Transverse colon (tissue), 4 donors: ENCODE measurements at regions not wholly inside any gene's neighbourhood (a gene's known extent, or its start where the extent isn't known, plus 50 kb on each side); places are given as distances from the start of the nearest gene placed in this dataset.

ENCODE experiments used
- DNase-seq: peaks from one replicate; pipeline ENCODE4 v3.0.0-alpha.2; 2019
- H3K27ac ChIP-seq, 4 donors: fragments of 200-600 bp; sonication (generic); 2 replicates each; pipeline ENCODE4 v1.5.1; 2016 to 2018; ENCODE audit warnings: inconsistent platforms in 4 of 4
- H3K27me3 ChIP-seq: fragments of 200-600 bp; sonication (generic); 2 replicates; pipeline ENCODE4 v1.5.1; 2017; ENCODE audit warnings: inconsistent platforms
- H3K36me3 ChIP-seq, 4 donors: fragments of 200-600 bp; sonication (generic); 2 replicates each; pipeline ENCODE4 v1.5.1; 2017 to 2019; ENCODE audit warnings: inconsistent platforms in 4 of 4
- H3K4me1 ChIP-seq, 4 donors: fragments of 200-600 bp; sonication (generic); 2 replicates each; pipeline ENCODE4 v1.5.1; 2017 to 2020; ENCODE audit warnings: inconsistent platforms in 4 of 4
- H3K4me3 ChIP-seq, 4 donors: fragments of 200-600 bp; sonication (generic); 1 replicate in 1 of 4; 2 replicates in 3 of 4; pipeline versions ENCODE4 v1.5.1 to v1.6.1; 2017 to 2019; ENCODE audit warnings: inconsistent platforms in 4 of 4
- H3K9me3 ChIP-seq, 2 donors: fragments of 200-600 bp; sonication (generic); 2 replicates each; pipeline ENCODE4 v1.5.1; 2017 to 2019; ENCODE audit warnings: inconsistent platforms in 2 of 2
- CTCF ChIP-seq, 5 experiments: fragments of 200-600 bp in 3 of 5; fragments of 450-650 bp in 2 of 5; sonication (generic) in 3 of 5; IDR thresholded peaks; 1 replicate in 2 of 5; 2 replicates in 3 of 5; pipeline ENCODE4 v1.5.1; 2016 to 2017; ENCODE audit warnings: antibody characterized with exemption in 5 of 5, inconsistent platforms in 3 of 5, mild to moderate bottlenecking in 2 of 5, moderate library complexity in 1 of 5
- EP300 ChIP-seq: sonication (generic); formaldehyde crosslinking; IDR thresholded peaks from one replicate; pipeline ENCODE4 v1.6.1; 2017; ENCODE audit warnings: antibody characterized with exemption, low read depth
- POLR2A ChIP-seq: fragments of 450-650 bp; IDR thresholded peaks from one replicate; pipeline ENCODE4 v1.6.1; 2016; ENCODE audit warnings: antibody characterized with exemption, mild to moderate bottlenecking, moderate library complexity
- POLR2AphosphoS5 ChIP-seq, 3 donors: sonication (generic); formaldehyde crosslinking; IDR thresholded peaks; one replicate each; pipeline ENCODE4 v1.6.1; 2016; ENCODE audit warnings: antibody characterized with exemption in 3 of 3
- WGBS, 2 donors: methylation state at CpG; one replicate each; pipeline ENCODE4 v1.1.5; 2018; ENCODE audit warnings: low coverage in 1 of 2; 5-methylcytosine and 5-hydroxymethylcytosine counted together
- in situ Hi-C, 4 donors: fragments of 200-750 bp; cut with MboI; loops; one replicate each; pipeline versions ENCODE4 v1.15.0 to v1.15.1; 2017; ENCODE audit warnings: low sequenced_read_pairs in 3 of 4, low pct_ligation_motif_present in 1 of 4, low pct_unique_long_range_greater_than_20kb in 1 of 4
- intact Hi-C: fragments of 100-400 bp; cut with DNase I; formaldehyde crosslinking; loops from one replicate; pipeline ENCODE4 v1.15.1; 2023; ENCODE audit warnings: low total_unique reads

GRCh38 chr15:91769894-91770293, 83.6 kb upstream of the SLCO3A1 start:
- no peaks in the 10 kb centered on the region for H3K36me3 ChIP-seq
- TF ChIP-seq CTCF (IDR thresholded peaks at IDR 0.05) (no peak), POLR2A (no peak), POLR2AphosphoS5 (IDR thresholded peaks at IDR 0.05) (no peak), EP300 (no peak)
- WGBS, 2 donors, result 82 to 83% methylated on average over 8 of the region's 8 CpGs
- H3K27ac ChIP-seq, result no peak overlapping the region
- in situ Hi-C loops, result no loop called here
- no peaks in the 10 kb centered on the region for H3K9me3 ChIP-seq
- no peaks in the 10 kb centered on the region for H3K4me1 ChIP-seq
- no peak overlapping the region for H3K4me3 ChIP-seq
- intact Hi-C loops, result loop anchor here (10.0 kb wide), 1 partner anchor 1435 kb away; no protein-coding TSS in a partner anchor
- H3K27me3 ChIP-seq, result no peaks in the 10 kb centered on the region
- DNase-seq, result no peak

- Histone ChIP-seq H3K27me3 (no peaks in the 10 kb centered on the region), H3K27ac (no peak overlapping the region), H3K4me3 (no peak overlapping the region), H3K36me3 (no peaks in the 10 kb centered on the region), H3K9me3 (no peaks in the 10 kb centered on the region), H3K4me1 (no peaks in the 10 kb centered on the region)
- 74% methylated on average over 4 of the region's 4 CpGs; no CpG with 5 or more reads in 1 of the 2 donors for WGBS, 2 donors
- in situ Hi-C loops (no loop called here), intact Hi-C loops (no loop called here)
- TF ChIP-seq CTCF (IDR thresholded peaks at IDR 0.05) (no peak), POLR2AphosphoS5 (IDR thresholded peaks at IDR 0.05) (no peak), POLR2A (no peak)
- DNase-seq, result no peak
Measured at GRCh38 chr15:91776104-91776503, 77.4 kb upstream of the SLCO3A1 start.

- no peak for DNase-seq
- no peaks in the 10 kb centered on the region for H3K27me3 ChIP-seq
- 71 to 79% methylated on average over 2 to 5 of the region's 5 CpGs for WGBS, 2 donors
- H3K4me1 ChIP-seq, result no peaks in the 10 kb centered on the region
- H3K27ac ChIP-seq, result no peak overlapping the region
- H3K4me3 ChIP-seq, result no peak overlapping the region
- TF ChIP-seq POLR2AphosphoS5 (IDR thresholded peaks at IDR 0.05), result no peak
- no peak for TF ChIP-seq POLR2A
- TF ChIP-seq CTCF (IDR thresholded peaks at IDR 0.05), result no peak
- TF ChIP-seq EP300, result no peak
- no peaks in the 10 kb centered on the region for H3K36me3 ChIP-seq
- intact Hi-C loops, result no loop called here
- H3K9me3 ChIP-seq, result no peaks in the 10 kb centered on the region
- in situ Hi-C loops, result no loop called here
Measured at GRCh38 chr15:91779960-91780359, 73.5 kb upstream of the SLCO3A1 start.

- no peak overlapping the region for H3K27ac ChIP-seq
- H3K9me3 ChIP-seq, result no peaks in the 10 kb centered on the region
- DNase-seq, result no peak
- no peaks in the 10 kb centered on the region for H3K27me3 ChIP-seq
- TF ChIP-seq POLR2A (no peak), EP300 (no peak), CTCF (IDR thresholded peaks at IDR 0.05) (no peak), POLR2AphosphoS5 (IDR thresholded peaks at IDR 0.05) (no peak)
- H3K36me3 ChIP-seq, result no peaks in the 10 kb centered on the region
- intact Hi-C loops (no loop called here), in situ Hi-C loops (no loop called here)
- 100% methylated on average over 3 of the region's 3 CpGs; no CpG with 5 or more reads in 1 of the 2 donors for WGBS, 2 donors
- H3K4me1 ChIP-seq, result no peaks in the 10 kb centered on the region
- H3K4me3 ChIP-seq, result no peak overlapping the region
Measured at GRCh38 chr15:91780387-91780786, 73.1 kb upstream of the SLCO3A1 start.
